Neural cell (in vitro differentiated cells): ENCODE measurements at regions not wholly inside any gene's neighbourhood (a gene's known extent, or its start where the extent isn't known, plus 50 kb on each side); places are given as distances from the start of the nearest gene placed in this dataset.

Source experiments
- H2AFZ ChIP-seq: fragments of 200-600, 300-800 bp; sonication (generic), shearing (Covaris generic); 2 replicates; pipeline ENCODE4 v1.6.0; 2014; ENCODE audit warnings: low read depth, mild to moderate bottlenecking, antibody characterized with exemption, low read length, moderate library complexity
- H3F3A ChIP-seq: fragments of 200-600 bp; shearing (Covaris generic); 2 replicates; pipeline ENCODE4 v1.6.1; 2016; ENCODE audit warnings: mild to moderate bottlenecking, moderate library complexity, mixed read lengths, antibody characterized with exemption, low read length; ENCODE audit not compliant: insufficient read depth, poor library complexity, severe bottlenecking
- H3K27ac ChIP-seq: fragments of 200-600, 300-800 bp; sonication (generic), shearing (Covaris generic); 2 replicates; pipeline ENCODE4 v1.5.1; 2014; ENCODE audit warnings: mild to moderate bottlenecking, low read length, moderate library complexity
- H3K27me3 ChIP-seq: fragments of 300-800, 200-600 bp; sonication (generic), shearing (Covaris generic); 2 replicates; pipeline ENCODE4 v1.6.0; 2014; ENCODE audit warnings: mild to moderate bottlenecking, low read depth, low read length, moderate library complexity; ENCODE audit not compliant: insufficient read depth
- H3K36me3 ChIP-seq: fragments of 300-800, 200-600 bp; sonication (generic), shearing (Covaris generic); 2 replicates; pipeline ENCODE4 v1.5.1; 2014; ENCODE audit warnings: mild to moderate bottlenecking, antibody characterized with exemption, low read length, moderate library complexity; ENCODE audit not compliant: insufficient read depth
- H3K4me2 ChIP-seq: fragments of 300-800, 200-600 bp; sonication (generic), shearing (Covaris generic); 2 replicates; pipeline ENCODE4 v1.6.0; 2014; ENCODE audit warnings: mild to moderate bottlenecking, low read length
- H3K4me3 ChIP-seq: fragments of 300-800, 200-600 bp; sonication (generic), shearing (Covaris generic); 2 replicates; pipeline ENCODE4 v1.5.1; 2014; ENCODE audit warnings: mild to moderate bottlenecking, low read length, moderate library complexity
- H3K79me2 ChIP-seq: fragments of 200-600 bp; shearing (Covaris generic); replicated peaks from 2 replicates; pipeline ENCODE4 v1.6.0; 2014; ENCODE audit warnings: mild to moderate bottlenecking, low read length, moderate library complexity; ENCODE audit not compliant: insufficient read depth
- H3K9ac ChIP-seq: fragments of 300-800, 200-600 bp; sonication (generic), shearing (Covaris generic); 2 replicates; pipeline ENCODE4 v1.6.1; 2016; ENCODE audit warnings: mild to moderate bottlenecking, low read length, mixed read lengths
- H3K9me2 ChIP-seq: fragments of 200-600 bp; shearing (Covaris generic); 2 replicates; pipeline ENCODE4 v1.6.1; 2016; ENCODE audit warnings: mild to moderate bottlenecking, low read length, mixed read lengths; ENCODE audit not compliant: insufficient read depth
- H3K9me3 ChIP-seq: fragments of 200-600, 300-800 bp; sonication (generic), shearing (Covaris generic); 2 replicates; pipeline ENCODE4 v1.6.1; 2016; ENCODE audit warnings: mild to moderate bottlenecking, mixed run types, low read length, moderate library complexity, mixed read lengths
- H4K20me1 ChIP-seq: fragments of 200-600 bp; shearing (Covaris generic); 2 replicates; pipeline ENCODE4 v1.6.1; 2016; ENCODE audit warnings: mild to moderate bottlenecking, mixed run types; ENCODE audit not compliant: insufficient read depth
- EP300 ChIP-seq: fragments of 450-650 bp; conservative IDR thresholded peaks from 2 replicates; pipeline ENCODE4 v1.6.1; 2014; ENCODE audit warnings: antibody characterized with exemption, mild to moderate bottlenecking, moderate library complexity; ENCODE audit not compliant: poor library complexity, severe bottlenecking
- EZH2 ChIP-seq: fragments of 200-600, 300-800 bp; shearing (Covaris generic), sonication (generic); IDR thresholded peaks from 2 replicates; pipeline ENCODE4 v1.6.1; 2014; ENCODE audit warnings: antibody characterized with exemption, low read length, borderline replicate concordance, mild to moderate bottlenecking; ENCODE audit not compliant: insufficient read depth, poor library complexity, severe bottlenecking
- MXI1 ChIP-seq: fragments of 450-650 bp; conservative IDR thresholded peaks from 2 replicates; pipeline ENCODE4 v1.6.1; 2014; ENCODE audit warnings: antibody characterized with exemption, mild to moderate bottlenecking; ENCODE audit not compliant: poor library complexity, severe bottlenecking
- POLR2AphosphoS5 ChIP-seq: IDR thresholded peaks from 2 replicates; pipeline ENCODE4 v1.6.1; 2012
- RAD21 ChIP-seq: fragments of 450-650 bp; conservative IDR thresholded peaks from 2 replicates; pipeline ENCODE4 v1.6.1; 2014; ENCODE audit warnings: antibody characterized with exemption, mild to moderate bottlenecking, moderate library complexity
- SMC3 ChIP-seq: fragments of 450-650 bp; conservative IDR thresholded peaks from 2 replicates; pipeline ENCODE4 v1.6.1; 2014; ENCODE audit warnings: antibody characterized with exemption, mild to moderate bottlenecking, moderate library complexity; ENCODE audit not compliant: poor library complexity
- TAF1 ChIP-seq: IDR thresholded peaks from 2 replicates; pipeline ENCODE4 v1.6.1; 2012; ENCODE audit warnings: low read depth
- TF ChIP-seq, protein P1 (sequence below): fragments of 450-650 bp; IDR thresholded peaks from 2 replicates; pipeline ENCODE4 v1.5.1; 2014; ENCODE audit warnings: antibody characterized with exemption, mild to moderate bottlenecking, moderate library complexity; ENCODE audit not compliant: poor library complexity, severe bottlenecking
- TF ChIP-seq, protein P2 (sequence below): IDR thresholded peaks from 2 replicates; pipeline ENCODE4 v1.6.1; 2012; ENCODE audit warnings: borderline replicate concordance

DNA sequence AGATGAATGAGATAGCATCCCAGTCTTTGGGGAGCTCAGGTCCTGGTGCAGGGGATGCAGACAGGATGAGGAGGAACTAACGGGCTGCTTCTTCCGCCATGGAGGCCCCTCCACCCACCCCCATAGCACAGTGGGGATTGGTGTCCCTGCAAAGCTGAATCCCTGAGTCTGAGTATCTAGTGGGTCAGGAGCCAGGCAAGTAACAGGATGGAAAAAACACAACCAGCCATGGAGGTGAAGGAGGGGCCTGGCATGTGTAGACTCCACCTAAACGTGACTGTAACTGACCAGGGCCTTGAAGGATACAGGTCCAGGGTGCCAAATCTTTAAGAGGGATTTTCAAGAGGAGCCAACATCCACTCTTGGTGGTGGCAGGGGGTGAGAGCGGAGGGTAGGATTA is 327.8 kb upstream of the MSX2 start:
- H3K36me3 ChIP-seq: no peaks in the 10 kb centered on the region
- no peaks in the 10 kb centered on the region for H3K9me3 ChIP-seq
- no peak overlapping the region for H3K4me2 ChIP-seq
- H3K9me2 ChIP-seq: no peaks in the 10 kb centered on the region
- H3K27me3 ChIP-seq: no peaks in the 10 kb centered on the region
- TF ChIP-seq MXI1 (no peak), EZH2 (no peak)
- no peaks in the 10 kb centered on the region for H3F3A ChIP-seq
- no peak overlapping the region for H2AFZ ChIP-seq
- no peaks in the 10 kb centered on the region for H4K20me1 ChIP-seq
- H3K4me3 ChIP-seq: no peak overlapping the region
- H3K79me2 ChIP-seq: no peaks in the 10 kb centered on the region
- no peak overlapping the region for H3K9ac ChIP-seq
- no peak overlapping the region for H3K27ac ChIP-seq

DNA sequence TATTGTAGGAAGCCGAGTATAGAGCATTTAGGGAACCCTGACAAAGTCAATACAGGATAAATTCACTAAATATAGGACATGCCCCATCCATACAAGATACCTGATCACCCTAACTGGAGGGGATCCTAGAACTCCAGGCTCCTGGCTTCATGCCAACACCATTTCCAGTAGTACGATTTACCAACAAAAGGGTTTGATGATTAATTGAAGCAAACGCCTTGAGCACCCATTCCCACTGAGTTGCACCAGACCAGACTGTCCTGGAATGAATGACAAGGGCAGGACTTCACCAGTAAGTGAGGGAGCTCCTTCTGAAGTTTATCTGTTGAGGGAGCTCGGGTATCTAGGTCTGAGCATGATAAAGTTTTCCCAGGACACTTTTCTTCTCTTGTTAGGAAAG is 327.2 kb upstream of the MSX2 start:
- no peaks in the 10 kb centered on the region for H3K36me3 ChIP-seq
- no peaks in the 10 kb centered on the region for H3K9me2 ChIP-seq
- H3K9ac ChIP-seq: no peak overlapping the region
- no peaks in the 10 kb centered on the region for H3K79me2 ChIP-seq
- no peak for TF ChIP-seq MXI1
- TF ChIP-seq POLR2AphosphoS5: no peak
- TF ChIP-seq EP300: no peak
- no peak for TF ChIP-seq EZH2
- TF ChIP-seq RAD21: no peak
- TF ChIP-seq SMC3: no peak
- no peak for TF ChIP-seq TAF1
- TF ChIP-seq, protein P1, sequence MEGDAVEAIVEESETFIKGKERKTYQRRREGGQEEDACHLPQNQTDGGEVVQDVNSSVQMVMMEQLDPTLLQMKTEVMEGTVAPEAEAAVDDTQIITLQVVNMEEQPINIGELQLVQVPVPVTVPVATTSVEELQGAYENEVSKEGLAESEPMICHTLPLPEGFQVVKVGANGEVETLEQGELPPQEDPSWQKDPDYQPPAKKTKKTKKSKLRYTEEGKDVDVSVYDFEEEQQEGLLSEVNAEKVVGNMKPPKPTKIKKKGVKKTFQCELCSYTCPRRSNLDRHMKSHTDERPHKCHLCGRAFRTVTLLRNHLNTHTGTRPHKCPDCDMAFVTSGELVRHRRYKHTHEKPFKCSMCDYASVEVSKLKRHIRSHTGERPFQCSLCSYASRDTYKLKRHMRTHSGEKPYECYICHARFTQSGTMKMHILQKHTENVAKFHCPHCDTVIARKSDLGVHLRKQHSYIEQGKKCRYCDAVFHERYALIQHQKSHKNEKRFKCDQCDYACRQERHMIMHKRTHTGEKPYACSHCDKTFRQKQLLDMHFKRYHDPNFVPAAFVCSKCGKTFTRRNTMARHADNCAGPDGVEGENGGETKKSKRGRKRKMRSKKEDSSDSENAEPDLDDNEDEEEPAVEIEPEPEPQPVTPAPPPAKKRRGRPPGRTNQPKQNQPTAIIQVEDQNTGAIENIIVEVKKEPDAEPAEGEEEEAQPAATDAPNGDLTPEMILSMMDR: no peak
- TF ChIP-seq, protein P2, sequence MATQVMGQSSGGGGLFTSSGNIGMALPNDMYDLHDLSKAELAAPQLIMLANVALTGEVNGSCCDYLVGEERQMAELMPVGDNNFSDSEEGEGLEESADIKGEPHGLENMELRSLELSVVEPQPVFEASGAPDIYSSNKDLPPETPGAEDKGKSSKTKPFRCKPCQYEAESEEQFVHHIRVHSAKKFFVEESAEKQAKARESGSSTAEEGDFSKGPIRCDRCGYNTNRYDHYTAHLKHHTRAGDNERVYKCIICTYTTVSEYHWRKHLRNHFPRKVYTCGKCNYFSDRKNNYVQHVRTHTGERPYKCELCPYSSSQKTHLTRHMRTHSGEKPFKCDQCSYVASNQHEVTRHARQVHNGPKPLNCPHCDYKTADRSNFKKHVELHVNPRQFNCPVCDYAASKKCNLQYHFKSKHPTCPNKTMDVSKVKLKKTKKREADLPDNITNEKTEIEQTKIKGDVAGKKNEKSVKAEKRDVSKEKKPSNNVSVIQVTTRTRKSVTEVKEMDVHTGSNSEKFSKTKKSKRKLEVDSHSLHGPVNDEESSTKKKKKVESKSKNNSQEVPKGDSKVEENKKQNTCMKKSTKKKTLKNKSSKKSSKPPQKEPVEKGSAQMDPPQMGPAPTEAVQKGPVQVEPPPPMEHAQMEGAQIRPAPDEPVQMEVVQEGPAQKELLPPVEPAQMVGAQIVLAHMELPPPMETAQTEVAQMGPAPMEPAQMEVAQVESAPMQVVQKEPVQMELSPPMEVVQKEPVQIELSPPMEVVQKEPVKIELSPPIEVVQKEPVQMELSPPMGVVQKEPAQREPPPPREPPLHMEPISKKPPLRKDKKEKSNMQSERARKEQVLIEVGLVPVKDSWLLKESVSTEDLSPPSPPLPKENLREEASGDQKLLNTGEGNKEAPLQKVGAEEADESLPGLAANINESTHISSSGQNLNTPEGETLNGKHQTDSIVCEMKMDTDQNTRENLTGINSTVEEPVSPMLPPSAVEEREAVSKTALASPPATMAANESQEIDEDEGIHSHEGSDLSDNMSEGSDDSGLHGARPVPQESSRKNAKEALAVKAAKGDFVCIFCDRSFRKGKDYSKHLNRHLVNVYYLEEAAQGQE: no peak
- H3K9me3 ChIP-seq: no peaks in the 10 kb centered on the region
- H3K27me3 ChIP-seq: no peaks in the 10 kb centered on the region
- H3K4me3 ChIP-seq: no peak overlapping the region
- H4K20me1 ChIP-seq: no peaks in the 10 kb centered on the region
- H3F3A ChIP-seq: no peaks in the 10 kb centered on the region
- no peak overlapping the region for H3K4me2 ChIP-seq
- H2AFZ ChIP-seq: no peak overlapping the region
- no peak overlapping the region for H3K27ac ChIP-seq

DNA sequence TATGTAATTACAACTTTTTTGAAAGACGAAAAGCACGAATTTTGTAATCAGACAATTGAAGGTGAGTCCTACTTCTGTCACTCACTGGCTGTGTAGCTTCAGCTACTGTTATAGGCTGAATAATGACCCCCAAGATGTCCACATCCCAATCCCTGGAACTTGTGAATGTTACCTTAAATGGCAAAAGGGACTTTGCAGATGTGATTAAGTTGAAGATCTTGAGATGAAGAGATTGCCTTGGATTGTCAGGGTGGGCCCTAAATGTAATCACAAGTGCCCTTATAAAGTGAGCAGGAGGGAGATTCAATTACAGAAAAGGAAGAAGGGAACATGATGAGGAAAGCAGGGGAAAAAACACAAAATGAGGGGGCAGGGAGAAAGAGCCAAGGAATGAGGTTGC is 326.2 kb upstream of the MSX2 start:
- H3K4me3 ChIP-seq: no peak overlapping the region
- H3K27me3 ChIP-seq: no peaks in the 10 kb centered on the region
- H4K20me1 ChIP-seq: no peaks in the 10 kb centered on the region
- no peaks in the 10 kb centered on the region for H3K36me3 ChIP-seq
- TF ChIP-seq RAD21: no peak
- no peaks in the 10 kb centered on the region for H3F3A ChIP-seq
- H3K4me2 ChIP-seq: no peak overlapping the region
- no peaks in the 10 kb centered on the region for H3K9me2 ChIP-seq
- no peaks in the 10 kb centered on the region for H3K79me2 ChIP-seq
- no peak overlapping the region for H3K9ac ChIP-seq
- H2AFZ ChIP-seq: no peak overlapping the region
- no peak overlapping the region for H3K27ac ChIP-seq
- no peaks in the 10 kb centered on the region for H3K9me3 ChIP-seq
